ENCODE measurements at regions not wholly inside any gene's neighbourhood (a gene's known extent, or its start where the extent isn't known, plus 50 kb on each side); places are given as distances from the start of the nearest gene placed in this dataset.

DNA sequence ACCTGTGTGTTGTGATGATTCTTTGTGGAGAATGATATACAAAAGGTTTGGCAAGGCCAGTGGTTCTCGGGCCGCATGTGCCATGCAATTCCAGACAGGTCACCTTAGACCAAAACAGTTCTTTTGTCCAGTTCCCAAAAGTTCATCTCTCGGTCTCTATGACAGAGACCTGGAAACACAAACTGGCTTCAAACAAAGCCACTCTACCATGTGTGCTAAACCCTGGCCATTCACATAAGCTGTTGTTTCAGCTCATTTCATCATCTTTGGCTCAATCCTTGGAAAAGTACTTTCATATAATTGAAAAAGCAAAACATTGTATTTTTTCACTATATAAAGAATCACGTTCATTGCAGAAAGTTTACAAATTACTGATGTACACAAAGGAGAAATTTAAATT lies 210.5 kb upstream of the SEMA6A start:
- H3F3A ChIP-seq (replicated peaks; ENCODE audit: low read depth): no peaks in the 10 kb centered on the region
- no peak overlapping the region for H3K4me3 ChIP-seq
- Mint-ChIP-seq H3K4me3 (no peak overlapping the region), H3K36me3 (ENCODE audit: low read depth) (no peaks in the 10 kb centered on the region; the same call in 2 of the 3 replicates), H3K27ac (no peak overlapping the region), H3K4me1 (no peaks in the 10 kb centered on the region), H3K27me3 (ENCODE audit: insufficient read depth, low read depth, poor library complexity) (no peaks in the 10 kb centered on the region), H3K9me3 (peaks cover 7% of the 10 kb centered on the region; the same call in 2 of the 3 replicates)
- no peaks in the 10 kb centered on the region for H3K79me2 ChIP-seq (replicated peaks; ENCODE audit: insufficient read depth)
- TF ChIP-seq EZH2 (IDR thresholded peaks at IDR 0.05; ENCODE audit: low read depth, unreplicated experiment) (no peak), CREB1 (CRISPR knock-in tag; IDR thresholded peaks at IDR 0.05; ENCODE audit: low read depth) (no peak), EZH2phosphoT487 (IDR thresholded peaks at IDR 0.05; ENCODE audit: unreplicated experiment) (no peak), NANOG (IDR thresholded peaks at IDR 0.05; ENCODE audit: borderline replicate concordance) (no peak), ZNF331 (CRISPR knock-in tag; IDR thresholded peaks at IDR 0.05; ENCODE audit: low read depth) (no peak), JUNB (IDR thresholded peaks at IDR 0.05; ENCODE audit: unreplicated experiment) (no peak), STAT1 (IDR thresholded peaks at IDR 0.05; ENCODE audit: unreplicated experiment) (no peak), POLR2AphosphoS5 (IDR thresholded peaks at IDR 0.05; ENCODE audit: low read depth) (no peak), ZNF114 (CRISPR knock-in tag; IDR thresholded peaks at IDR 0.05) (no peak)
- TF ChIP-seq, protein P1, sequence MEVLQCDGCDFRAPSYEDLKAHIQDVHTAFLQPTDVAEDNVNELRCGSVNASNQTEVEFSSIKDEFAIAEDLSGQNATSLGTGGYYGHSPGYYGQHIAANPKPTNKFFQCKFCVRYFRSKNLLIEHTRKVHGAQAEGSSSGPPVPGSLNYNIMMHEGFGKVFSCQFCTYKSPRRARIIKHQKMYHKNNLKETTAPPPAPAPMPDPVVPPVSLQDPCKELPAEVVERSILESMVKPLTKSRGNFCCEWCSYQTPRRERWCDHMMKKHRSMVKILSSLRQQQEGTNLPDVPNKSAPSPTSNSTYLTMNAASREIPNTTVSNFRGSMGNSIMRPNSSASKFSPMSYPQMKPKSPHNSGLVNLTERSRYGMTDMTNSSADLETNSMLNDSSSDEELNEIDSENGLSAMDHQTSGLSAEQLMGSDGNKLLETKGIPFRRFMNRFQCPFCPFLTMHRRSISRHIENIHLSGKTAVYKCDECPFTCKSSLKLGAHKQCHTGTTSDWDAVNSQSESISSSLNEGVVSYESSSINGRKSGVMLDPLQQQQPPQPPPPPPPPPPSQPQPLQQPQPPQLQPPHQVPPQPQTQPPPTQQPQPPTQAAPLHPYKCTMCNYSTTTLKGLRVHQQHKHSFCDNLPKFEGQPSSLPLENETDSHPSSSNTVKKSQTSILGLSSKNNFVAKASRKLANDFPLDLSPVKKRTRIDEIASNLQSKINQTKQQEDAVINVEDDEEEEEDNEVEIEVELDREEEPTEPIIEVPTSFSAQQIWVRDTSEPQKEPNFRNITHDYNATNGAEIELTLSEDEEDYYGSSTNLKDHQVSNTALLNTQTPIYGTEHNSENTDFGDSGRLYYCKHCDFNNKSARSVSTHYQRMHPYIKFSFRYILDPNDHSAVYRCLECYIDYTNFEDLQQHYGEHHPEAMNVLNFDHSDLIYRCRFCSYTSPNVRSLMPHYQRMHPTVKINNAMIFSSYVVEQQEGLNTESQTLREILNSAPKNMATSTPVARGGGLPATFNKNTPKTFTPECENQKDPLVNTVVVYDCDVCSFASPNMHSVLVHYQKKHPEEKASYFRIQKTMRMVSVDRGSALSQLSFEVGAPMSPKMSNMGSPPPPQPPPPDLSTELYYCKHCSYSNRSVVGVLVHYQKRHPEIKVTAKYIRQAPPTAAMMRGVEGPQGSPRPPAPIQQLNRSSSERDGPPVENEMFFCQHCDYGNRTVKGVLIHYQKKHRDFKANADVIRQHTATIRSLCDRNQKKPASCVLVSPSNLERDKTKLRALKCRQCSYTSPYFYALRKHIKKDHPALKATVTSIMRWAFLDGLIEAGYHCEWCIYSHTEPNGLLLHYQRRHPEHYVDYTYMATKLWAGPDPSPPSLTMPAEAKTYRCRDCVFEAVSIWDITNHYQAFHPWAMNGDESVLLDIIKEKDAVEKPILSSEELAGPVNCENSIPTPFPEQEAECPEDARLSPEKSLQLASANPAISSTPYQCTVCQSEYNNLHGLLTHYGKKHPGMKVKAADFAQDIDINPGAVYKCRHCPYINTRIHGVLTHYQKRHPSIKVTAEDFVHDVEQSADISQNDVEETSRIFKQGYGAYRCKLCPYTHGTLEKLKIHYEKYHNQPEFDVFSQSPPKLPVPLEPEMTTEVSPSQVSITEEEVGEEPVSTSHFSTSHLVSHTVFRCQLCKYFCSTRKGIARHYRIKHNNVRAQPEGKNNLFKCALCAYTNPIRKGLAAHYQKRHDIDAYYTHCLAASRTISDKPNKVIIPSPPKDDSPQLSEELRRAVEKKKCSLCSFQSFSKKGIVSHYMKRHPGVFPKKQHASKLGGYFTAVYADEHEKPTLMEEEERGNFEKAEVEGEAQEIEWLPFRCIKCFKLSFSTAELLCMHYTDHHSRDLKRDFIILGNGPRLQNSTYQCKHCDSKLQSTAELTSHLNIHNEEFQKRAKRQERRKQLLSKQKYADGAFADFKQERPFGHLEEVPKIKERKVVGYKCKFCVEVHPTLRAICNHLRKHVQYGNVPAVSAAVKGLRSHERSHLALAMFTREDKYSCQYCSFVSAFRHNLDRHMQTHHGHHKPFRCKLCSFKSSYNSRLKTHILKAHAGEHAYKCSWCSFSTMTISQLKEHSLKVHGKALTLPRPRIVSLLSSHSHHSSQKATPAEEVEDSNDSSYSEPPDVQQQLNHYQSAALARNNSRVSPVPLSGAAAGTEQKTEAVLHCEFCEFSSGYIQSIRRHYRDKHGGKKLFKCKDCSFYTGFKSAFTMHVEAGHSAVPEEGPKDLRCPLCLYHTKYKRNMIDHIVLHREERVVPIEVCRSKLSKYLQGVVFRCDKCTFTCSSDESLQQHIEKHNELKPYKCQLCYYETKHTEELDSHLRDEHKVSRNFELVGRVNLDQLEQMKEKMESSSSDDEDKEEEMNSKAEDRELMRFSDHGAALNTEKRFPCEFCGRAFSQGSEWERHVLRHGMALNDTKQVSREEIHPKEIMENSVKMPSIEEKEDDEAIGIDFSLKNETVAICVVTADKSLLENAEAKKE (CRISPR knock-in tag; IDR thresholded peaks at IDR 0.05): no peak
- TF ChIP-seq, protein P2, sequence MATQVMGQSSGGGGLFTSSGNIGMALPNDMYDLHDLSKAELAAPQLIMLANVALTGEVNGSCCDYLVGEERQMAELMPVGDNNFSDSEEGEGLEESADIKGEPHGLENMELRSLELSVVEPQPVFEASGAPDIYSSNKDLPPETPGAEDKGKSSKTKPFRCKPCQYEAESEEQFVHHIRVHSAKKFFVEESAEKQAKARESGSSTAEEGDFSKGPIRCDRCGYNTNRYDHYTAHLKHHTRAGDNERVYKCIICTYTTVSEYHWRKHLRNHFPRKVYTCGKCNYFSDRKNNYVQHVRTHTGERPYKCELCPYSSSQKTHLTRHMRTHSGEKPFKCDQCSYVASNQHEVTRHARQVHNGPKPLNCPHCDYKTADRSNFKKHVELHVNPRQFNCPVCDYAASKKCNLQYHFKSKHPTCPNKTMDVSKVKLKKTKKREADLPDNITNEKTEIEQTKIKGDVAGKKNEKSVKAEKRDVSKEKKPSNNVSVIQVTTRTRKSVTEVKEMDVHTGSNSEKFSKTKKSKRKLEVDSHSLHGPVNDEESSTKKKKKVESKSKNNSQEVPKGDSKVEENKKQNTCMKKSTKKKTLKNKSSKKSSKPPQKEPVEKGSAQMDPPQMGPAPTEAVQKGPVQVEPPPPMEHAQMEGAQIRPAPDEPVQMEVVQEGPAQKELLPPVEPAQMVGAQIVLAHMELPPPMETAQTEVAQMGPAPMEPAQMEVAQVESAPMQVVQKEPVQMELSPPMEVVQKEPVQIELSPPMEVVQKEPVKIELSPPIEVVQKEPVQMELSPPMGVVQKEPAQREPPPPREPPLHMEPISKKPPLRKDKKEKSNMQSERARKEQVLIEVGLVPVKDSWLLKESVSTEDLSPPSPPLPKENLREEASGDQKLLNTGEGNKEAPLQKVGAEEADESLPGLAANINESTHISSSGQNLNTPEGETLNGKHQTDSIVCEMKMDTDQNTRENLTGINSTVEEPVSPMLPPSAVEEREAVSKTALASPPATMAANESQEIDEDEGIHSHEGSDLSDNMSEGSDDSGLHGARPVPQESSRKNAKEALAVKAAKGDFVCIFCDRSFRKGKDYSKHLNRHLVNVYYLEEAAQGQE (IDR thresholded peaks at IDR 0.05; ENCODE audit: unreplicated experiment): no peak
- TF ChIP-seq, protein P3, sequence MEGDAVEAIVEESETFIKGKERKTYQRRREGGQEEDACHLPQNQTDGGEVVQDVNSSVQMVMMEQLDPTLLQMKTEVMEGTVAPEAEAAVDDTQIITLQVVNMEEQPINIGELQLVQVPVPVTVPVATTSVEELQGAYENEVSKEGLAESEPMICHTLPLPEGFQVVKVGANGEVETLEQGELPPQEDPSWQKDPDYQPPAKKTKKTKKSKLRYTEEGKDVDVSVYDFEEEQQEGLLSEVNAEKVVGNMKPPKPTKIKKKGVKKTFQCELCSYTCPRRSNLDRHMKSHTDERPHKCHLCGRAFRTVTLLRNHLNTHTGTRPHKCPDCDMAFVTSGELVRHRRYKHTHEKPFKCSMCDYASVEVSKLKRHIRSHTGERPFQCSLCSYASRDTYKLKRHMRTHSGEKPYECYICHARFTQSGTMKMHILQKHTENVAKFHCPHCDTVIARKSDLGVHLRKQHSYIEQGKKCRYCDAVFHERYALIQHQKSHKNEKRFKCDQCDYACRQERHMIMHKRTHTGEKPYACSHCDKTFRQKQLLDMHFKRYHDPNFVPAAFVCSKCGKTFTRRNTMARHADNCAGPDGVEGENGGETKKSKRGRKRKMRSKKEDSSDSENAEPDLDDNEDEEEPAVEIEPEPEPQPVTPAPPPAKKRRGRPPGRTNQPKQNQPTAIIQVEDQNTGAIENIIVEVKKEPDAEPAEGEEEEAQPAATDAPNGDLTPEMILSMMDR (conservative IDR thresholded peaks at IDR 0.05; ENCODE audit: low read depth in 2 of 2): no peak
- TF ChIP-seq, protein P4, sequence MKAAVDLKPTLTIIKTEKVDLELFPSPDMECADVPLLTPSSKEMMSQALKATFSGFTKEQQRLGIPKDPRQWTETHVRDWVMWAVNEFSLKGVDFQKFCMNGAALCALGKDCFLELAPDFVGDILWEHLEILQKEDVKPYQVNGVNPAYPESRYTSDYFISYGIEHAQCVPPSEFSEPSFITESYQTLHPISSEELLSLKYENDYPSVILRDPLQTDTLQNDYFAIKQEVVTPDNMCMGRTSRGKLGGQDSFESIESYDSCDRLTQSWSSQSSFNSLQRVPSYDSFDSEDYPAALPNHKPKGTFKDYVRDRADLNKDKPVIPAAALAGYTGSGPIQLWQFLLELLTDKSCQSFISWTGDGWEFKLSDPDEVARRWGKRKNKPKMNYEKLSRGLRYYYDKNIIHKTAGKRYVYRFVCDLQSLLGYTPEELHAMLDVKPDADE (IDR thresholded peaks at IDR 0.05): no peak
- no peak overlapping the region for H3K4me2 ChIP-seq
- H3K27me3 ChIP-seq (ENCODE audit: insufficient read depth): no peaks in the 10 kb centered on the region
- H3K36me3 ChIP-seq (ENCODE audit: insufficient read depth): 0 out of 2 replicates have a peak, but pooled peaks cover 6% of the 10 kb centered on the region
- H3K27ac ChIP-seq (ENCODE audit: low read depth): no peak overlapping the region
- DNase-seq (ENCODE audit: low spot score) (no peak), ATAC-seq (no peak)
- no peaks in the 10 kb centered on the region for H3K9me2 ChIP-seq (ENCODE audit: insufficient read depth)
- 0 out of 2 replicates have a peak overlapping the region, but pooled peaks have one; percentile 56 for H2AFZ ChIP-seq
- H4K20me1 ChIP-seq (replicated peaks; ENCODE audit: insufficient read depth): no peaks in the 10 kb centered on the region
- H3K4me1 ChIP-seq (ENCODE audit: insufficient read depth): no peaks in the 10 kb centered on the region

Measured in GM23338 (cell line).